ENCODE measurements at regions not wholly inside any gene's neighbourhood (a gene's known extent, or its start where the extent isn't known, plus 50 kb on each side); places are given as distances from the start of the nearest gene placed in this dataset.
A peak's percentile ranks its signal among the peaks of the same experiment; 100 is the strongest.

- no peak for DNase-seq
Observed at GRCh38 chr11:91854780-91855179, 369.8 kb upstream of the FAT3 start.

GRCh38 chr11:91854171-91854570 lies 370.4 kb upstream of the FAT3 start:
- no peak for DNase-seq

DNA sequence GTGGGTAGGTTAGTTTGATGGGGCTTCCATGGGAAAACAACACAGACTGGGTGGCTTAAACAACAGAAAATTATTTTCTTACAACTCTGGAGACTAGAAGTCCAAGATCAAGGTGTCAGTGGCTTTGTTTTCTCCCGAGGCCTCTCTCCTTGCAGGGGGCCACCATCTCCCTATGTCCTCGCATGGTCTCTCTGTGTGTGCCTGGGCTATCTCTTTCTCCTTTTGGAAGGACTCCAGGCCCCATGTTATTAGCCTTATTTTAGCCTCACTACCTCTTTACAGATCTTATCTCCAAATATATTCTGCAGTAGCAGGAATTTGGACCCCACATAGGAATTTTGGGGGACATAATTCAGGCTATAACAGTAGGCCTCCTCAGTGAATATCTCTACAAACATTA lies 372.7 kb upstream of the FAT3 start:
- no peak for DNase-seq

DNA sequence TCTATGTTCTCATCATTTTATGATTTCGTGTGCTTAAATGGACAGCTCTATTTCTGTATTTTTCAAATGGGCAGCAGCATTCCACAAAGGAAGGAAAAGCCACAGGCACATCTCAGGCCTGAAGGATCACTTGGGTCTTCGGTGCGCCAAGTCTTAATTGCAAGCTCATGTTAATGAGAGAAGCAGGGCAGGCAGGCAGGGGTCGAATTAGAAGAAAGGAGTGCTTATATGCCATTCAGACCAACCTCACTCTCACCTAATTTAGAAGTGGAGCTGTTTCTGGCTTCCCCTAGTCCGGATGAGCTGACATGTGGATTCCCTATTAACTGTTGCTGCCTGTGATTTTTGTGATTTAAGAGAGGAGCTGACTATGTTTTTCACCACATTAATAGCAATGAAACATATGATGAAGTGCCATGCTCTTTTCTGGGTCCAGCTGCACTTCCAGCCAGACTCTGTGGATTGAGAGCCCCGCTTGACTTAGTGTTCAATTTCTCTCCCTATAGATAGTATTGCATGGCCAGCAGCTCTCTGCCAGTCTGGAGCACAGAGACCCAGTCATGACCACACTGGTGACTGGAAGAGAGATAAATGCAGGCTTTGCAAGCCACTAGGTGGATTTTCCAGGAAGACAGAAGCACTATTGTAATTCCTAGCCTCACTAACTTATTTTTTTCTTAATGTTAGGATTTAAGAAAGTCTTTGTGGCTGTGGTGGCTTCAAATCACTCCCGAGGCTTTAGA lies 373.9 kb upstream of the FAT3 start:
- no peak for DNase-seq

- DNase-seq = no peak
Observed at GRCh38 chr11:91850021-91850420, 374.6 kb upstream of the FAT3 start.

DNA sequence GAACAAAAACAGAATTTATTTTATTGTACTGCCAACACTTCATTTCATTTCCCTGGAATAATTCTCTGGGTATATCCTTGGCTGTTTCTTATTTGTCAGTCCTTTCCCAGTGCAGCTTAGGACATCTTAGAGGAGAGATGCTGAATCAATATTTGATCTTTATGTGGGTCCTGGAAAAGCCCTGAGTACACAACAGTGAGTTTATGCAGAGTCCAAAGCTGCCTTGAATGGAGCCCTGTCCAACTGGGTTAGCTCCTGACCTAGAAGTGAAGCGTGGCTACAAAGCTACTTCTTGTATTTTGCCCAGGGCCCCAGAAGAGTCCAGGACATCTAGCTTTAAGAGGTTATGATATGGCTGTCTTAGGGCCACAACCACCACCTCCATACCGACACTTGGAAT lies 378.0 kb upstream of the FAT3 start:
- DNase-seq = no peak

DNA sequence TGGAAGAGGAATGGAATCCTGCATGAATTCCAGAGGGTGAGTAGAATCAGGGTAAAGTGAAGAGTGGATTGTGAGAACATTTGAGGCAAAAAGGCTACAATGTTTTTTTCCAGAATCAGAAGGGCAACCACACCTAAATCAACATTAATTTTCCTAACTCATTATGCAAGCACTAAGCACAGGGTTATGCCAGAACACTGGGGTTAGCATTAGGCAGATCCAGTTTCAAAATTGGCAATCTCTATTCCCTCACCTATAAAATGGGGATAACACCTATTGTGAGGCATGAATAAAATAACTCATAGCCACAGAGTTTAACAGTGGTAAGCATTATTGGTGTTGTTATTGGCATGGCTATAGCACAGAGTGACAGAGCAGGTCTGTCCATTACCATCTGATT lies 378.6 kb upstream of the FAT3 start:
- DNase-seq = no peak

DNA sequence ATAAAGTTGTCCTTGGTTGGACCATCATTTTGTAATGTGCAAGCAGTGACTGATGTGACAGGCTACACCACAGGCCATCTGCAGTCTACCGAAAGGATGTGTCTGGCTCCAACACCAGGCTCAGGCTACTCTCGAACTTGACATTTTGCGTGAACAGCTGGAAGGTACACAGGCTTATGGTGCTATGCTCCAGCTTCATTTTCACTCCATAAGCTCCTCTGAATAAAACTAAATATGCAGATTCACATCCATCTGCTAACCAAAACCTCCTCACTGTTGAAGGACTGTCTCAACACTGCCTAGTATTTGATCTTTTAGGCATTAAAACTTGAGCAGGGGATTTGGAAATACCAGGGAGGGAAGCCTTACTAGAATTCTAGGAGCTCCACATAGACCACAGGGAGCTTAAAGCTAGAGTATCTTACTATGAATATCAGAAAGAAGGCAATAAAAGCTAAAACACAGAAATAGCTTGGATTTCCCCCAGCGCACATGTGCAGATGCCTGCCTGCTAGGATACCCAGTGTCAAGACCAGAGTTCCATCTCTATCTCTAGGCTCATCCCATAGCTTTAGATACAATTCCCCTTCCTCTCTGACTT lies 383.9 kb upstream of the FAT3 start:
- DNase-seq = no peak

- DNase-seq = no peak
Observed at GRCh38 chr11:91837411-91838330, 386.9 kb upstream of the FAT3 start.

- DNase-seq = no peak
Observed at GRCh38 chr11:91835051-91835560, 389.5 kb upstream of the FAT3 start.

GRCh38 chr11:91828901-91829300 lies 395.7 kb upstream of the FAT3 start:
- no peak for DNase-seq

DNA sequence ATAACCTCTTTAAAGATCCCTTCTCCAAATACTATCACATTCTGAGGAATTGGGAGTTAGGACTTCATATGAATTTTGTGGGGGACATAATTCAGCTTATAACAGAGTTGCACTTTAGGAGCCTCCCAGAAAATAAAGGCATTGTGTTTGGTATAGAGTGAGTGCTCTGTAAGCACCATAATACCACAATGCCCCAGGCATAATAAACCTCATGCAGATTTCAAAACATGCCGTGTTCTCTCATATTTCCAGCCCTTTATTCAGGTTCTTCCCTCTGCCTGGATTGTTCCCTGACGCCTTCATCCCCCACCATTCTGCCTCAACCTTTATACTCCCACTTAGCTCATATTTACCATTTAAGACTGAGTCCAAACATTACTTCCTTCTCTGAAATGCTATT lies 398.8 kb upstream of the FAT3 start:
- no peak for DNase-seq

DNA sequence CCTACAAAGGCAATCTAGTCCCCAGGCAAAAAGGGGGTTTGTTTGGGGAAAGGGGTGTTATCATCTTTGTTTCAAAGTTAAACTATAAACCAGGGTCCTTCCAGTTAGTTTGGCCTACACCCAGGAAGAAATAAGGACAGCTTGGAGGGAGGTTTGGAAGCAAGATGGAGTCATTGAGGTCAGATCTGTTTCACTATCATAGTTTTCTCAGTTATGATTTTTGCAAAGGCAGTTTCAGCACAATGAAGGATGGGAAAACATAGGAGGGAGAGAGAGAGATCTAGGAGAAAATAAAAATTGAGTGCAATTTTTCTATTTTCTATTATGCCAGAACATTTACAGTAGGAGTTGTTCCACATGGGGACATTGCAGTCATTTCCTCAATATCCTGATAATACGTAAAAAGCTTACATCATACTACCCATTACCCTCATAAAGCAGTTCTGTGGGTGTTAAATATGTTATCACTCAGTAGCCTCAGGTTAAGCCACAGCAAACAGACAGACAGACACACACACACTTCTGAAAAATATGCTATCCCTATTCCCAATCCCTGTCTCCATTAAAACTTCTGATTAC lies 401.3 kb upstream of the FAT3 start:
- DNase-seq = no peak

DNA sequence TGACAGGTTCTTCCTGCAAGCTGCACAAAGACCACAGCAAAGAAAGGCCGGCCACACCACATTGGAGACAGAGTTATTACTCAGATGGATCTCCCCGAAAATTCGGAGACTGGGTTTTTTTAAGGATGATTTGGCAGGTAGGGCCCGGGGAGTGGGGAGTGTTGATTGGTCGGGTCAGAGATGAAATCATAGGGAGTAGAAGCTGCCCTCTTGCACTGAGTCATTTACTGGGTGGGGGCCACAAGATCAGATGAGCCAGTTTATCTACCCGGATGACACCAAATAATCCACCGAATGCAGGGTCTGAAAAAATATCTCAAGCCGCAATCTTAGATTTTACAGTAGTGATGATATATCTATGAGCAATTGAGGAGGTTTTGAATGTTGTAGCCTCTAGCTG lies 401.8 kb upstream of the FAT3 start:
- no peak for DNase-seq

- DNase-seq = no peak
Observed at GRCh38 chr11:91820709-91821108, 403.9 kb upstream of the FAT3 start.

- no peak for DNase-seq
Observed at GRCh38 chr11:91819777-91820176, 404.8 kb upstream of the FAT3 start.

GRCh38 chr11:91819195-91819594 lies 405.4 kb upstream of the FAT3 start:
- DNase-seq = no peak

GRCh38 chr11:91817996-91818395 lies 406.6 kb upstream of the FAT3 start:
- no peak for DNase-seq

GRCh38 chr11:91813263-91813662 lies 411.4 kb upstream of the FAT3 start:
- DNase-seq = no peak

DNA sequence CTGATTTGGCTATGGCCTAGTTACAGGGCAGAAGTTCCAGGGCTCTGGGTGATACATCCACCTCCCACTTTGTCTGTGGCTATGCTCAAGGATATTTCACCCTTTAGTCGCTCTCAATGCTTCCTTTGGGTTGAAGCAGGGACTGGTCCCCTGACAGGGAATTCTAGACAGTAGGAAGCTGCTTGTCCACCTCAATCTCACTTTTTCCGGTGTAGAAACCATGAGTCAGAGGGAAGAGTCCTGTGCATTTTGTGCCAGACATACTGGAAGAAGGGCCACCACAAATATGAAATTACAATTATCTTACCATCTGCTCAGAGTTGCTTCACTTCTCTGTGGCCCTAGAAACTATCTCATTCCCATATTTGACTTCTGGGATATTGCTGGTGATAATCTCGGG lies 413.7 kb upstream of the FAT3 start:
- DNase-seq = peak; percentile 29

DNA sequence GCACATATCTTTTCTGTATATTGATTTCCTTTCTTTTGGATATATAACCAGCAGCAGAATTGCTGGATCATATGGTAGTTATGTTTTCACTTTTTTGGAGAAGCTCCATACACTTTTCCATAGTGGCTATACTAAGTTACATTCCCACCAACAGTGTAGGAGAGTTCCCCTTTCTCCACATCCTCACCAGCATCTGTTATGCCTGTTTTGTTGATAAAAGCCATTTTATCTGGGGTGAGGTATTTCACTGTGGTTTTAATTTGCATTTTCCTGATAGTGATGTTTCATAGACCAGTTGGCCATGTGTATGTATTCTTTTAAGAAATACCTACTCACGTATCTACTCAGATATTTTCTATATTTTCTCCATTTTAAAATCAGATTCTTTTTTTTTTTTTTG lies 419.3 kb upstream of the FAT3 start:
- no peak for DNase-seq

- DNase-seq = peak; percentile 76
Observed at GRCh38 chr11:91804042-91804441, 420.6 kb upstream of the FAT3 start.

- DNase-seq = no peak
Observed at GRCh38 chr11:91802475-91802874, 422.1 kb upstream of the FAT3 start.

Measured in fibroblast of skin of right quadriceps (primary cell).